OCI-LY1 (cell line): ENCODE measurements at regions not wholly inside any gene's neighbourhood (a gene's known extent, or its start where the extent isn't known, plus 50 kb on each side); places are given as distances from the start of the nearest gene placed in this dataset.

Source experiments
- CTCF ChIP-seq: fragments of 200-600 bp; sonication (generic), shearing (Covaris generic); IDR thresholded peaks from 2 replicates; pipeline ENCODE4 v1.5.1; 2017; ENCODE audit warnings: mild to moderate bottlenecking, antibody characterized with exemption, low read length, moderate library complexity, mixed read lengths
- EZH2 ChIP-seq: fragments of 200-600 bp; sonication (generic), shearing (Covaris generic); IDR thresholded peaks from 2 replicates; pipeline ENCODE4 v1.8.0; 2017; ENCODE audit warnings: borderline replicate concordance, mixed run types, mild to moderate bottlenecking, antibody characterized with exemption, low read length, moderate library complexity, mixed read lengths

GRCh38 chr10:30538086-30538485 is 91.5 kb downstream of the LYZL2 start:
- TF ChIP-seq CTCF = no peak
- no peak for TF ChIP-seq EZH2
